GM13976 (cell line): ENCODE measurements at regions not wholly inside any gene's neighbourhood (a gene's known extent, or its start where the extent isn't known, plus 50 kb on each side); places are given as distances from the start of the nearest gene placed in this dataset.

Experiments
- DNase-seq: peaks from one replicate; pipeline ENCODE4 v3.0.0; 2012; ENCODE audit warnings: low spot score
- CTCF ChIP-seq: IDR thresholded peaks from 2 replicates; pipeline ENCODE4 v1.5.1; 2012; ENCODE audit warnings: borderline replicate concordance, mild to moderate bottlenecking; ENCODE audit not compliant: insufficient read depth; ENCODE audit errors: extremely low read depth, missing control alignments, control extremely low read depth
- in situ Hi-C: fragments of 300-500 bp; cut with MboI; formaldehyde crosslinking; loops from one replicate; pipeline ENCODE4 v1.12.0; 2022; ENCODE audit warnings: low sequenced_read_pairs, mixed read lengths, inconsistent platforms; ENCODE audit not compliant: unreplicated experiment

- in situ Hi-C loops = no loop called here
- no peak for DNase-seq
- no peak for TF ChIP-seq CTCF
Observed at GRCh38 chr2:22801071-22801470, 583.9 kb upstream of the KLHL29 start.

GRCh38 chr2:22801970-22802369 lies 583.0 kb upstream of the KLHL29 start:
- in situ Hi-C loops = no loop called here

GRCh38 chr2:22807872-22808271 lies 577.1 kb upstream of the KLHL29 start:
- TF ChIP-seq CTCF = no peak
- in situ Hi-C loops = no loop called here

More at GRCh38 chr2:22801970-22802369, 583.0 kb upstream of the KLHL29 start:
- no peak for DNase-seq
- no peak for TF ChIP-seq CTCF

GRCh38 chr2:22810602-22811001 lies 574.4 kb upstream of the KLHL29 start:
- in situ Hi-C loops = no loop called here
- no peak for DNase-seq
- TF ChIP-seq CTCF = no peak

More at GRCh38 chr2:22807872-22808271, 577.1 kb upstream of the KLHL29 start:
- no peak for DNase-seq

GRCh38 chr2:22812065-22812680 lies 572.8 kb upstream of the KLHL29 start:
- DNase-seq = no peak
- TF ChIP-seq CTCF = no peak
- in situ Hi-C loops = no loop called here

GRCh38 chr2:22817197-22817596 lies 567.8 kb upstream of the KLHL29 start:
- no peak for DNase-seq
- in situ Hi-C loops = no loop called here
- TF ChIP-seq CTCF = no peak
